Loucy (cell line): ENCODE measurements at regions not wholly inside any gene's neighbourhood (a gene's known extent, or its start where the extent isn't known, plus 50 kb on each side); places are given as distances from the start of the nearest gene placed in this dataset.

Source experiments
- H2AFZ ChIP-seq: fragments of 200-600 bp; sonication (generic); 2 replicates; pipeline ENCODE4 v1.6.0; 2016; ENCODE audit warnings: antibody characterized with exemption, mild to moderate bottlenecking, low read length, moderate library complexity
- H3F3A ChIP-seq: fragments of 200-600 bp; 2 replicates; pipeline ENCODE4 v1.6.0; 2016; ENCODE audit warnings: antibody characterized with exemption, low read depth, mild to moderate bottlenecking
- H3K27me3 ChIP-seq: fragments of 200-600 bp; sonication (generic); 2 replicates; pipeline ENCODE4 v1.6.1; 2014; ENCODE audit warnings: low read length, mild to moderate bottlenecking; ENCODE audit not compliant: insufficient read depth, poor library complexity, severe bottlenecking
- H3K36me3 ChIP-seq: fragments of 200-600 bp; sonication (generic); 2 replicates; pipeline ENCODE4 v1.6.1; 2016; ENCODE audit warnings: low read length; ENCODE audit not compliant: insufficient read depth
- H3K4me1 ChIP-seq: fragments of 200-600 bp; sonication (generic); 2 replicates; pipeline ENCODE4 v1.5.1; 2014; ENCODE audit warnings: low read length, mild to moderate bottlenecking; ENCODE audit not compliant: insufficient read depth, poor library complexity, severe bottlenecking
- H3K4me2 ChIP-seq: fragments of 200-600 bp; sonication (generic); 2 replicates; pipeline ENCODE4 v1.6.0; 2014; ENCODE audit warnings: antibody characterized with exemption, low read length, low read depth, mild to moderate bottlenecking; ENCODE audit not compliant: poor library complexity, severe bottlenecking
- H3K4me3 ChIP-seq: fragments of 200-600 bp; sonication (generic); 2 replicates; pipeline ENCODE4 v1.5.1; 2014; ENCODE audit warnings: low read length, mild to moderate bottlenecking, mixed read lengths; ENCODE audit not compliant: poor library complexity, severe bottlenecking
- H3K79me2 ChIP-seq: fragments of 200-600 bp; sonication (generic); 2 replicates; pipeline ENCODE4 v1.6.1; 2014; ENCODE audit warnings: low read length; ENCODE audit not compliant: insufficient read depth
- H3K9ac ChIP-seq: fragments of 200-600 bp; sonication (generic); 2 replicates; pipeline ENCODE4 v1.6.0; 2014; ENCODE audit warnings: mild to moderate bottlenecking, low read depth, low read length, moderate library complexity; ENCODE audit not compliant: poor library complexity, severe bottlenecking
- H3K9me2 ChIP-seq: fragments of 200-600 bp; sonication (generic); replicated peaks from 2 replicates; pipeline ENCODE4 v1.6.1; 2016; ENCODE audit warnings: low read depth, low read length, mixed read lengths
- H3K9me3 ChIP-seq: fragments of 200-600 bp; sonication (generic); 2 replicates; pipeline ENCODE4 v1.6.1; 2014; ENCODE audit warnings: mild to moderate bottlenecking, antibody characterized with exemption, low read length, low read depth; ENCODE audit not compliant: insufficient read depth
- H4K20me1 ChIP-seq: fragments of 200-600 bp; sonication (generic); 2 replicates; pipeline ENCODE4 v1.6.0; 2014; ENCODE audit warnings: antibody characterized with exemption, low read length, mild to moderate bottlenecking; ENCODE audit not compliant: insufficient read depth, poor library complexity, severe bottlenecking
- CTCF ChIP-seq: fragments of 200-600 bp; sonication (generic); conservative IDR thresholded peaks from 2 replicates; pipeline ENCODE4 v1.5.1; 2014; ENCODE audit warnings: mild to moderate bottlenecking, antibody characterized with exemption, low read length
- EZH2phosphoT487 ChIP-seq: fragments of 200-600 bp; IDR thresholded peaks from 2 replicates; pipeline ENCODE4 v1.6.1; 2018; ENCODE audit warnings: antibody characterized with exemption, mild to moderate bottlenecking, moderate library complexity, borderline replicate concordance

GRCh38 chr11:70720281-70720680, 322.0 kb downstream of the CTTN start:
- no peak for TF ChIP-seq EZH2phosphoT487
- no peak for TF ChIP-seq CTCF
- Histone ChIP-seq H2AFZ (no peak overlapping the region), H3K9me2 (no peaks in the 10 kb centered on the region), H3K4me2 (no peak overlapping the region), H3K9ac (no peak overlapping the region), H3K4me3 (no peak overlapping the region), H3K79me2 (no peaks in the 10 kb centered on the region), H3K27me3 (no peaks in the 10 kb centered on the region), H3K9me3 (peaks cover 12% of the 10 kb centered on the region; the same call in 1 of the 2 replicates), H3K4me1 (no peaks in the 10 kb centered on the region), H3K36me3 (no peaks in the 10 kb centered on the region), H4K20me1 (no peaks in the 10 kb centered on the region), H3F3A (no peaks in the 10 kb centered on the region)

- Histone ChIP-seq H3K36me3 (no peaks in the 10 kb centered on the region), H3K4me1 (no peaks in the 10 kb centered on the region), H3K79me2 (no peaks in the 10 kb centered on the region), H4K20me1 (no peaks in the 10 kb centered on the region), H2AFZ (no peak overlapping the region), H3K9ac (no peak overlapping the region), H3K4me2 (no peak overlapping the region), H3K27me3 (no peaks in the 10 kb centered on the region), H3K9me2 (no peaks in the 10 kb centered on the region), H3F3A (no peaks in the 10 kb centered on the region), H3K4me3 (no peak overlapping the region), H3K9me3 (peaks cover 12% of the 10 kb centered on the region; the same call in 1 of the 2 replicates)
- TF ChIP-seq CTCF (no peak), EZH2phosphoT487 (no peak)
These were observed 322.7 kb downstream of the CTTN start for GRCh38 chr11:70721006-70721405.

DNA sequence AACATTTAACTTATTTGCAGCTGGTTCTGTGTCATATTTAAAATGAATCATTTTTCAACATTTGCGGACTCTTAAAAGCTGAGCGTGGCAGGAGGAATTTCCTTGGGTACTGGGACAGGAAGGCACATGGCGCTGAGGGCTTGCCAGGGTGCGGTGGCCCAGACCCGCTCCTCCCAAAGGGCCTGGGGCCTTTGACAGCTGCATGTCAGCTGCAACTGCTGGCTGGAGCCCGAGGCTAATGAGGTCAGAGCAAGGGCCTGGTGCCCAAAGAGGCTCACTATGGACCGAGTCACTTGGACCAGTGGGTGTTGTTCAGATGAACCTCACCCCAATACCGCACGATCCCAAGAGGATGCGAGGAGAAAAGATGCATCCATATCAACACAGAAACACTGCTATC, 326.9 kb downstream of the CTTN start:
- Histone ChIP-seq H3K9me3 (peaks cover 16% of the 10 kb centered on the region; the same call in 1 of the 2 replicates), H4K20me1 (no peaks in the 10 kb centered on the region), H3K9me2 (no peaks in the 10 kb centered on the region), H3K4me3 (no peak overlapping the region), H3K79me2 (no peaks in the 10 kb centered on the region), H3K36me3 (no peaks in the 10 kb centered on the region), H3K4me1 (no peaks in the 10 kb centered on the region), H3F3A (no peaks in the 10 kb centered on the region), H2AFZ (no peak overlapping the region), H3K4me2 (no peak overlapping the region), H3K27me3 (no peaks in the 10 kb centered on the region), H3K9ac (no peak overlapping the region)
- TF ChIP-seq CTCF: no peak
- TF ChIP-seq EZH2phosphoT487: no peak
